NCI-H146 (cell line): ENCODE measurements at regions not wholly inside any gene's neighbourhood (a gene's known extent, or its start where the extent isn't known, plus 50 kb on each side); places are given as distances from the start of the nearest gene placed in this dataset.
"Not testable (repeated sequence)": the region's sequence is repeated elsewhere in the genome, so short reads cannot be mapped to it uniquely, and the experiment has no call there.

Source experiments
- DNase-seq: peaks from one replicate; lab custom pipeline; 2025; lab: John Stamatoyannopoulos, UW

DNA sequence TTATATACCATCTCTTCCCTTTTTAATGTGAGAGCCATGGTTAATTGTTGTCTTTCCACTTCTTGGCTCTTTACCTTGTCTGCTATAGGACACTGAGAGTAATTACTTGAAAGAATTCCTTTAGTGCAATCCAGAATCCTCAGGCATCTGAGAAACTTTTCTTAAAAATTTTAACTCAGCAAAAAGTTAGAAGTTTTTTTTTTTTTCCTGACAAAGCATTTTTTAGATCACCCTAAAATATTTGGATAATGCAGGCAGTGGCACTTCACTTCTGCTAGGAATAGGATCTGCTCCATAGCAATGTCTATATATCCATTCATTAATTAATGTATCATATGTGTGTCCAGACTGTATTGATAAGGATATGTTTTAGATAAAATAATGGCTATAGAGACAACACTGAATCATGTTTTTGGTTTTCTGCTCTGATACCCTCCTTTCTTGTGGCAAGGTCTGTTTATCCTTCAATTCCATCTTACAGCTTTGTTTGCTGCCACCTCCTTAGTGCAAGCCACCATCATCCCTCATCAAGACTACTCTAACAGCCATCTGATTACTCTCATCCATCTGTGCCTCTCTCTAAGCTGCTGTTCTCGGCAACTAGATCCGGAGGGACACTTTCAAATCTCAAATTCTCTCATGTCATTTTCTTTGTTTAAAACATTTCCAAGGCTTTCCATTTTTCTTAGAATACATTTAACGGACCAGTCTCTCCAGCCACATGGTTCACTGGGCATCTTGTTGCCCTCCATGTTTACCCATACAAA, 563.5 kb downstream of the EDEM1 start:
- no peak for DNase-seq

DNA sequence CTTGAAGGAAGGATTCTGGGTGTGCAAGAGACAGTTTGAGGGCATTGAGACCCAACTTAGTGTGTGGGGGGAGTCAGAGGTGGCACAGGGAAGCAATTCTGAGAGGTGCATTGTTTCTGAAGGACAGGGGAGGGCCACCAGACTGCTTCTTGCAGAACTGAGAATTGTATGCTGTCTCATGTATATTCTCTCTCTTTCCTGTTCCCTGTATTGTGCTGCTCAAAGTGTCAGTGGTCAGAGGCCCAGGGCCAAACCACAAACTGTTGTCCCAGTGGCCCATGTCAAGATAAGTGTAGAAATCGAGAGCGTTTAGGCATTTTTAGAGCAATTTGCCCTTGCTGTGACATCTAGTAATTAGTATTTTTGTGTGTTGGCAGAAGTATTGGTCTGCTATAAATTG, 567.1 kb downstream of the EDEM1 start:
- DNase-seq = no peak

DNA sequence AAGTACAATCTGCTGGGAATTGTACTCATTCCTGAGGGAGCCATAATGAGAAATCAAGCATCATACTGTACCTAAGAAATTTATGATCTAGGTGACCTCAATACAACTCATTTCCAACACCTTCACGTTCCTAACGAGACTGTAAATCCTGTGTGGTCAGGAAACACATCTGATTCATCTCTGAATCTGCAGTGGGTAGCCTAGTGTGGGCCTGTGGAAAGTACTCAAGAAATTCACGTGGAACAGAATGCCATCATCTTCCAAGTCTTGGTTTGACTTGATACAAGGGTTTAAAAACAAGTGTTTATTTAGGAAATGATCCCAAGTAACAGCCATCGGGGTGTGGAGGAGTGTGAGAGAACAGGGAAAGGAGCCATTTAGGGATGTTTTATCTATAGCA, 568.9 kb downstream of the EDEM1 start:
- DNase-seq = no peak

DNA sequence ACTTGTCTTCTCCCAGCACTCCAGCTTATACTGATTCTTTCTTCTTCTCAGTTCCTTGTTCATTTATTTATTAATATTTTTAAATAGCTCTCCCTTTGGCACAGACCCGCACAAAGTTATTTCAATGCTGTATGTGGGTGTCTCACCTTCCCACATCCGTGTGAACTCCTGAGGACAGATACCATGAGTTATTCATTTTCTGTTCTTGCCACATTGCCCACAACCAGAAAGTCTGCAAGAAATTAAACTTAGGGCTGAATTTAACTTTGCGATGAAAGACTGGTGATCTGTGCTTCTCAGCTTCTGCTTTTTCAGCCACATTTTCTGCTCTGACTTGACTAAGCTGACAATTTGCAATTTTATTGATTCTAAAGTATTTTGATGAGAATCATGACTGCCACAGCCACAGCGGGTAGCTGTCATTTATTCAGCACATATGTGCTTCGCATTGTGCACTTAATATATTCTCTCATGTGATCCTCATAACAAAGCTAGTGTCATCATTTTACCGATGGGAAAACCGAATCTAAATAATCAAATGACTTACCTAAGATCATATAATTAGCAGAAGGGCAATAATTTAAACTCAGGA, 569.8 kb downstream of the EDEM1 start:
- DNase-seq = no peak

DNA sequence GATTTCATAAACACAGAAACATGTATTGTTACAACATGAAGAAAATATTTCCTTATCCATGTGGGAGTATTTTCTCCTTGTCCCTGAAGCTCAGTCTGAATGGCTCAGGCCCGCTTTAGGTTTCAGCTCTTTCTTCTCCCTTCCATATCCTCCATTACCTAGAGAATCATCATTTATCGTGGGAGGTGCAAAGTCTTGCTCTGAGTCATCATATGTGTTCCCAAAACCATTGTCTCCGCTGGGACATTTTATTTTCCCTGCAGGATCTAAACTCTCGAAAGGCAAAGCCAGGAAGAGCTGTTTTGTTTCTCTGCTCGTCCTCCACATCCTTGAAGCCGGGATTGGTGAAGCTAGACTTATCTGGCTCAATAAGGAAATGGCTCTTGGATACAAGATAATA, 571.2 kb downstream of the EDEM1 start:
- no peak for DNase-seq

DNA sequence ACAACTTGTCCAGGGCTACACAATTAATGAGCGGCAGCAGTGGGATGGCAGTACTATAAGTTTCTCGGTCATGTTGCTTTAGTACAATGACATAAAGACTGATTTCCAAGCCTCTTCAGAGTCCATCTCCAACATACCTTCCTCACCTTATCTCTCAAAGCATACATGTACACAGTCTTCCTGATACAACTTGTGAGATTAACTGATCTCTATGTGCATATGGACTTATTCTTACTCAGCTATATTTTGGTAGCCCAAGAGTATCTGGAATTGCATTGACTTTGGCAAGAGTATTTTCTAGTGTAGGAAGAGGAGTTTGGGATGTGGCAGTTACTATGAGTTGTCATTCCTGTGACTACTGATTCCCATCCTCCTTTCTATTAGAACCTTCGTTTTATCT, 575.0 kb downstream of the EDEM1 start:
- DNase-seq = no peak

DNA sequence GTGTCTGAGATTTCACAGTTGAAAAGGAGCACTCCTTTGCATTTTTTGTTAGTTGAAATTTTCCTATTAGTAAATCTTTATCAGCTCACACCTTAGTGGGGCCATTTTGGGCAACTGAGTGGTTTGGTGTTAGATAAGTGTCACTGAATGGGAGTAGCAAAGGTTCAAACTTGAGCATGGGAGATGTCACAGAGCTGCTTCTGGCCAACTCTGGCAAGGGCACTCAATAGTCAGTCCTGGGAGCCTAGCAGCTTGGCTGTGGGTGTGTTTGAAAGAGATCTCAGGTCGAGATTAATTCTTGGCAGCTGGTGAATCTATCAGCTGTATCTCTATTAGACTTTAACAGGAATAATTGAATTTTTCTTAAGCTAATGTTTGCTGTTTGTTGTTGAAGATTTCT, 579.3 kb downstream of the EDEM1 start:
- no peak for DNase-seq

DNA sequence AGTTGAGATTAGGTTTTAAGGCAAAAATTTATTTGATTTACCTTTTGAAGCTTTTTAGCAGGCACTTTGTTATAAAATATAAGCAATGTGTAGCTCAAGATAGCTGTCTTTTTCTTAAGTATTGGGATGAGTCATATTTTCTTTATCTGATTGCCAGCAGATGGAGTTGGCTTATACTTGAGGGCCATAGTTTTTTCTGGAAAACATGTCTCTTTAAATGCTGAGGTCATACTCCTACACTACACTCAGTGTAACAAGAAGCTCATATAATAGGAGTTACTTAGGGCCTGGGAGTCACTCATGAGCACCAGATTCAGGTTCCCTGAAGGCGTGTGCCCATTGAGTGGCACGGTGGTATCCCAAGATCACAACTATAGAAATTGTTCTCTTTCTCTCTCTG, 579.8 kb downstream of the EDEM1 start:
- DNase-seq = no peak

DNA sequence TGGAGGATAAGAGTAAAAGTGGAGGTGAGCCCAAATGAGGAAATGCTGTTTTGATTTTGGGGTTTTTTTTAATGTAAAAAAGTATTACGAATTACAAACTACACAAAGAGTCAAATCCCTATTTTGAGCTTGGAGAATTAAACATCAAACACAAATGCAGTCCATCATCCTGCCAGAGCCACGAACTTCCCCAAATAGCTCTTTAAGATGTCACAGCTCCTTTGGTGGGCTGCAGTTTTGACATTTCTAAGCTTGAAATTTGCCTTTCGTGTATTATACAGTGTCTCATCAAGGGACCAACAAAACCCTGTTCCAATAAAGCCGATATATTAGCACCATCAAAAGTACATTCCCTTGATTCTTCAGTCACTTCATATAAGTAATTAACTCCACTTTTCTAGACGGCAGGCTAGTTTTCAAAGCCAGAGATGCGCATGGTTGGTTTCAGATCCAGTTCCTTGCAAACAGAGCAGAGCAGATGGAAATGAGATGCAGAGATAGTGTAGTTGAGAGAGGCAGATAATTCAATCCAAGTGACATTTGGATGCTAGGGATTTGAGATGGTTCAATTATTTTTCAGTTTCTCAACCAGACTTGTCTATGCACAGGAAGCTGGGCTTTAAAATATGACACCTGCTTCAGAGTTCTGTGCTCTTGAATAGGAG, 580.9 kb downstream of the EDEM1 start:
- no peak for DNase-seq

DNA sequence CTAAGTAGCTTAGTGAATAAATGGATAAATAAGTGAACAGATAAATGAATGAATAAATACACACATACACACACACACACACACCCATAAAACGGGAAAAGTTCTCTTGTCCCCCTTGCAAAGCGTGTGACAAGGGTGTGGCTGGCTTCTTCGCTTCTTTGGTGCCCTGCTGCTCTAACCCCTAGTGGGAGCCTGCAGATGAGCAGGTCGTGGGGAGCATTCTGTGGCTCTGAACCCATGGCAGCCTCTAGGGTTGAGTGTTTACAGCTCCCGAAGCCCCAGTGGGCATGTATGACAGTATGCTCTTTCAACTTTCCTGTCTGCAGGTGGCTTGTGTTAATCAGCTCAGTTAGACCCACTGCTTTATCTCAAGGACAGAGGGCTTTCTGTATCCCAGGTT, 582.3 kb downstream of the EDEM1 start:
- DNase-seq = no peak

DNA sequence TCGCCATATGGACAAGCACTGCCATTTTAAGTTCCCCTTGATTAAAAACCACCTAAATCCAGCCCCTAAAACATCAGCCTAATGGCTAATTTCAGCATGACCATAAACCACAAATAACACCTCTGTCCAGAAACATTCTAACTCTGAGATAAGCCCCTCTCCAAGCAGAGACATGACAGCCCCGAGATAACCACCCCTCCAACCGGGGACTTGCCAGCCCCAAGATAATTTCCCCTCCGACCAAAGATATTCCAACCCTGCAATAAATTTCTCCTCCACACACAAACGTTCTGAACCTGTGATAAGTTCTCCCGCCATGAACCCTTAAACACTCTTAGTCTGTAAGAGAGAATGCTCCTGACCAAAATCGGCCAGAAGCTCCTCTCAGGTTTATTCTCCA, 586.8 kb downstream of the EDEM1 start:
- DNase-seq = no peak

DNA sequence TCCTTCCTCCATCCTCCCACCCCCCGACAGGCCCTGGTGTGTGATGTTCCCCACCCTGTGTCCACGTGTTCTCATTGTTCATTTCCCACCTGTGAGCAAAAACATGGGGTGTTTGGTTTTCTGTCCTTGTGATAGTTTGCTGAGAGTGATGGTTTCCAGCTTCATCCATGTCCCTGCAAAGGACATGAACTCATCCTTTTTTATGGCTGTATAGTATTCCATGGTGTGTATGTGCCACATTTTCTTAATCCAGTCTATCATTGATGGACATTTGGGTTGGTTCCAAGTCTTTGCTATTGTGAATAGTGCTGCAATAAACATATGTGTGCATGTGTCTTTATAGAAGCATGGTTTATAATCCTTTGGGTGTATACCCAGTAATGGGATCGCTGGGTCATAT, 587.6 kb downstream of the EDEM1 start:
- not testable (repeated sequence) for DNase-seq

DNA sequence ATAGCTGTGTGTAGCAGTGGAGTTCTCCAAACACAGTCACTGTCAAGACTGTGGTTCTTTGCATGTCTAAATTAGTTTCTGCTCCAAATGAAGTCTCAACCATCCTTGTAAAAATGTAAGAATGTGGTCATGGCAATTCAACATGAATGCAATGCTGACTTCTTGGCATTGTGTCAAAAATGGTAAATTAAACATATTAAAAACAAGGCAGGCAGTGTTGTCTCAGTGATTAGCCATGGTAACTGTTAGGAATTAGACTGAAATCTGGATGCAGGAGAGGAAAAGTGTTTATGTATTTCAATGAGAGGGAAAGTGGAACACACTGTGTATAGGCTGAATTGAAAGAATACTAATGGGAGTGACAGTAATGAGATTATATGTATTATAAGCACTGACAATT, 597.2 kb downstream of the EDEM1 start:
- no peak for DNase-seq

DNA sequence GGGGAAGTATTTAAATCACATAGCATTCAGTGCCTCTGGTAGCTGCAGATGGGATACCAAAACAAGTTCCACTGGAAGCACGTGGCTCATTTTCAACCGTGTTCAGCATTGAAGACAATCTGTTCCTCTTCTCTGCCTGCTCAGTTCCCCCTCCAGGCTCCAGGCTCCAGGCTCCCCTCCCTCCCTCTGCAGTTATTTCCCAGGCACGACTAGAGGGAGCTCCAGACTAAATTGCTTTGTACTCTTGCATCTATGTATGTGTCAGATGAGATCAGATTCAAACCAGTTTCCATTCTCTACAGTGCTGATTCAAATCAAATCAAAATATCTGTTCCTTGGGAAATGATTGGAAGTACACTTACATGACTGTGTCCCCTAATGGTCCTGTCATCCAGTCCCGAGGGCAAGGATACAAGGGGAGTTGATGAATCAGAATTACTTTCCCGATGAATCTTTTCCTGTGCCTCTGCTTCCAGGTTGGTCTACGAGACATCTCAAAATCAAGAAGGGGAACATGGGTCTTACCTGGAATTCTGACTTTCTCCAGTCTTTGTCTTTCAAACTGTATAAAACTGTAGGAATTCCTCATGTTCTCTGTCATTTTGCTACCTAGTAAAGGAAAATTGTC, 600.5 kb downstream of the EDEM1 start:
- DNase-seq = peak; percentile 51

DNA sequence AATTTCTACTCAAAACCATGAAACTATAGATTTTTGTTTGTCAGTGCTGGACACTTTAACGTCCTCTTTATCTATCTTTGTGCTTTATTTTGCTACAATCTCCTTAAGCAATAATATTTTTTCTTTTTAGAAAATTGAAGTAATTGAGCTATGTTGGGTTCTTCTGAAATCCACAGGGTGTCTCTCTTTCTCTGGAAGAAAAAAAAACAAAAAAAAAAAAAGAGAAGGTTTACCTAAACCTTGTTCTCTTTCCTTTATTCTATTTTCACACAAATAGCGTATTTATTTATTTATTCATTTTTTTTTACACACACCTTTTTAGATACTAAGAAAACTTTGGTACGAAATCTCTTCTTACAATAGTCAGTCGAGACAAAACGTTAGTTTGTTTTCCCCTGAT, 601.0 kb downstream of the EDEM1 start:
- DNase-seq = no peak

DNA sequence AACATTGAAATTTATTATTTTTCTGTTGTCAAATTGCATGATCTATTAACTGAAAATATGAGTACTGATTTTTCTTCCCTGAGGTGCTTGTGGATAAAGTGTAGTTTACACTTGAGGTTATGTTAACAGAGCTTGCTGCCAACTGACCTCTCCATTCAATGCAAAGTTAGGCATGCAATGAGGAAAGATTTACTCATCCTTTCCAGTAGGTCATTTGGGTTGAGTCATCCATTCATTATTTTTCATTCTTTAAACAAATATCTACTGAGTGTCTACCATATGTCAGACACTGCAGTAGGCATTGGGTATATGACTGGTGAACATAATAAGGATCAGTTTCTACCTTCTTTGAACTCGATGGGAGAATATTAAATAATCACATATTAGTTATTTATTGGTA, 604.1 kb downstream of the EDEM1 start:
- DNase-seq = no peak

DNA sequence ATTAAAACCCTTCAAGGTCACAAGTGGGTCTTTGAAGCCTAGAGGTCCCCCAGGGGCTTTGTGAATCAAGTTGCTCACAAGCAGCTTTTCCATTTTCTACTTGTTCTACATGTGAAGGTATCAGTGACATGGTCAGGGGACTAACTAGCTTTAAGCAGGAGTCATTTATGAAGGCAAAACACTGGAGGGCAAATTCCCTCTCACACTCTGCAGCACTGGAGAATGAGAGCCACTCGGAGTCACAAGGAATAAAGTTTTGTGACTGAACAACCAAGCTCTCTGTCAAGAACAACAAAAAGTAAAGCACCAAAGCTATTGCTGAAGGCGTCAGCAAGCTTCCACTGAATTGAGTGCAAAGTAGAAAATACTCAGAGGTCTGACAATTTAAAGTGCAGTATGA, 609.0 kb downstream of the EDEM1 start:
- DNase-seq = no peak

DNA sequence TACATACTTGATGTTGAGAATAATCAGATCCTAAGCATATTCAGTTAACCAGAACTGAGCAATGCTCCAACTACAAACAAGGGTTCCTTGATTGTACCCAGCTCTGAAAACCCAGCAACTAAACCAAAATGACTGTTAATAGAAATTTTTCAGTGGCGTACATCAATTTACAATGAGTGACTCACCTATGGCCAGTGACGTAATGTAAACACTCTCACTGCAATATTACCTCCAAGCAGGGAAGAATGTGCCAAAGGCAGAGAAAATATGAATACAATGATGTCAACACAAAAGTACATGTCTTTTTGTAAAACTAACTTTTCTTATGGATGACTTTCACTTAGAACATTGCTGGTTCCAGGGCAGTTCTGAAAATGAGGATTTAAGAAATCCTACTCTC, 611.3 kb downstream of the EDEM1 start:
- DNase-seq = no peak

DNA sequence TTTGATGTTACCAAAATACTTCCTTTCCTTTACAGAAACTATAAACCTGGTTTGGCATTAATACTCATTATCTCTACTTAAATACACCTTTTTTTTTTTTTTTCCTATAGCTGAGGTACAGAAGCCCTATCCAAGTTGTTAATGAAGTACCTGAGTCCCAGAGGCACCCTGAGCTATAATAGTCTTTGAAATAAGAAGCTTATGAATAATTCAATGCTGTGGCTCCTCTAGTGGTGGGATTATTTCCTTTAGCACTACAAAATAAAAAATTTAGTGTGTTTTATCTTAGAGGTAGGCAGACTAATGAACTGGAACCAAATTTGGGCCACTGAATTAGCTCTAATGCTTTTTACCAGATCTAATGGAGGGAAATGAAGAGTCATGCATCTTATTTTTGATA, 611.9 kb downstream of the EDEM1 start:
- DNase-seq = no peak

DNA sequence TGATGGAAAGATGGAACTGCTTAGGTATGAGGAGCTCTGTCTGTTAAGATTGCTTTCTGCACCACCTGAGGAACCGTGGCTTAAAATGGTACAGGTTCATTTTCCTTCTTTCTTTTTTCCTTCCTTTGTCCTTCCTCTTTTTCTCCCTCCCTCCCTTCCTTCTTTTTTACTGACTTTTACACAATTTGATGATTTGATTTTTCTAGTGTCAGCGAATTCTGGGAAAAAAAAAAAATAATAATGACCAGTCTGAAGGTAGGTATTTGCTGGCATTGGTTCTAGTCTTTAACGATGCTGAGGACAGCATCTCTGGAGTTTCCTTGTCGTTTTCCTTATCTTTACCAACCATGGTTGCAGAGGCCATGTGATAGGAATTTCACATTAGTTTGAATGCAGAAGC, 613.5 kb downstream of the EDEM1 start:
- DNase-seq = no peak

DNA sequence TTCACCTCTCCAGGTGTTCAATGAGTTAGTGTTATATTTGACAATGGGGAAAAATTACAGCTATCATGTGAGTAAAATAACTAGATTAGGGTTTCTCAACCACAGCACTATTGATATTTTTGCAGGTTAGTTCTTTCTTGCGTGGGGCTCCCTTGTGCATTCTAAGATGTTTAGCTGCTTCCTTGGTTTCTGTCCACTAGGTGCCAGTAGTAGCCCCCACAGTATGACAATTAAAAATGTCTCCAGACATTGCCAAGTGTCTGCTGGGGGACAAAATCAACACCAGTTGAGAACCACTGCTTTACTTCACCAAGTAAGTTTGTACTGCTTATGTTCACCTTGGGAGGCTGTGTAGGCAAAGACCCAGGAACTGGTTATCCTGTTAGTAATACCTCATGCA, 618.7 kb downstream of the EDEM1 start:
- no peak for DNase-seq

DNA sequence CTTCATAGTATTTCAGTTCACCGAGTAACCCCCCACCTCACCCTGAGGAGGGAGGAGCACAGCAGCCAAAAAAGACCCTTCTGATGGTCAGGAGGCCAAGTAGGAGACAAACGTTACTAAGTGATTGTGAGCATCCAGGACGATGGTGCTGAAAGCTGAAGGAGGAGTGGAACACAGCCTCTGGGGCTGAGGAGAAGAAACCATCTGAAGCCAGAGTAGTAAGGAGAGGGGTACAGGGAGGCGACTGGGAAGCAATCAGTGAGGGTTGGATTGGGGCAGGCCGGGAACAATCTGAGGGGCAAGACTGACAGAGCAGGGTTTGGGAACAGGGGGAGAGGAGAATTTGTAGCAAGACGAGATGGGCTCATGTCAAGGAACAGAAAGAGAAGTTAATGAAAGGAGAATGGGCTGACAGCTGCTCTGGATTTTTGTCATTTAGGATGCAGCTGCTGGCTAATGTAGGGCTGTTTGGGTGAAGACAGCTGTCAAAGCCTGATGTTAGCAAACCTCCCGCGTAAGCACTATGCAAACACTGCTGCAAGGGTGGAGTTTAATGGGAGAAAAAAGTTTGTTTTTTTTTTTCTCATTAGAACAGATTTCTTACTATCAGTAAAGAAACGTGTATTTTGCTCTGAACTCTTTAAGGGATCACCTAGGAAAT, 622.2 kb downstream of the EDEM1 start:
- DNase-seq = peak; percentile 40

DNA sequence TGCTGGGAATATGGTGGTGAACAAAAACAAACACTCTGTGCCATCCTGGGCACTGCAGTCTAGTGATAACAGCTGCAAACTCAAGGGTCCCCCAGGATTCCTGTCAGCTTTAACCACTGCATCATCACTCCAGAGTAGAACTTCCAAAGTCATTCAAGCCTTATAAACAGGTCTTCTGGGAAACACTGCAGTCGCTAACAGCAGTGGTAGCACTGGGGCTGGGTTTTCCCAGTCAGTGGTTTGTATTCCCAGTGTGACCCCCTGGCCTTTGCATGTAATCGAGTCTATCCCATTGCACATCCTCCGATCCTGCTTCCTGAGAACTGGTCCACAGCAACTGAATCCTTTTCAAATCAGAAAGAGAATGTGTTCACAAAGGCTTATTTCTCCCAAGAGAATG, 623.5 kb downstream of the EDEM1 start:
- no peak for DNase-seq
